ENCODE measurements at regions not wholly inside any gene's neighbourhood (a gene's known extent, or its start where the extent isn't known, plus 50 kb on each side); places are given as distances from the start of the nearest gene placed in this dataset.
"Not testable (repeated sequence)": the region's sequence is repeated elsewhere in the genome, so short reads cannot be mapped to it uniquely, and the experiment has no call there.

GRCh38 chr4:188904617-188905016, 765.4 kb downstream of the TRIML1 start:
- DNase-seq (ENCODE audit: low read depth in 4 of 4, low spot score in 3 of 4) = no peak

GRCh38 chr4:188905248-188905647, 766.0 kb downstream of the TRIML1 start:
- DNase-seq (ENCODE audit: low read depth in 4 of 4, low spot score in 3 of 4) = no peak

GRCh38 chr4:188911199-188911598, 772.0 kb downstream of the TRIML1 start:
- DNase-seq (ENCODE audit: low read depth in 4 of 4, low spot score in 3 of 4) = no peak

- DNase-seq (ENCODE audit: low read depth in 4 of 4, low spot score in 3 of 4) = no peak
Observed at GRCh38 chr4:188911707-188912106, 772.5 kb downstream of the TRIML1 start.

GRCh38 chr4:188915175-188915574, 775.9 kb downstream of the TRIML1 start:
- DNase-seq (ENCODE audit: low read depth in 4 of 4, low spot score in 3 of 4) = no peak

GRCh38 chr4:188918787-188919186, 779.5 kb downstream of the TRIML1 start:
- no peak for DNase-seq (ENCODE audit: low read depth in 4 of 4, low spot score in 3 of 4)

GRCh38 chr4:188930822-188931221, 791.6 kb downstream of the TRIML1 start:
- DNase-seq (ENCODE audit: low read depth in 4 of 4, low spot score in 3 of 4) = no peak

GRCh38 chr4:188934320-188934962, 795.2 kb downstream of the TRIML1 start:
- DNase-seq (ENCODE audit: low read depth in 4 of 4, low spot score in 3 of 4) = no peak

GRCh38 chr4:188941524-188942119, 802.4 kb downstream of the TRIML1 start:
- no peak for DNase-seq (ENCODE audit: low read depth in 4 of 4, low spot score in 3 of 4)

GRCh38 chr4:188942606-188943005, 803.4 kb downstream of the TRIML1 start:
- no peak for DNase-seq (ENCODE audit: low read depth in 4 of 4, low spot score in 3 of 4)

GRCh38 chr4:188949596-188949995, 810.4 kb downstream of the TRIML1 start:
- no peak for DNase-seq (ENCODE audit: low read depth in 4 of 4, low spot score in 3 of 4)

- DNase-seq (ENCODE audit: low read depth in 4 of 4, low spot score in 3 of 4) = no peak
Observed at GRCh38 chr4:188955066-188955465, 815.8 kb downstream of the TRIML1 start.

GRCh38 chr4:188956566-188956965, 817.3 kb downstream of the TRIML1 start:
- no peak for DNase-seq (ENCODE audit: low read depth in 4 of 4, low spot score in 3 of 4)

- no peak for DNase-seq (ENCODE audit: low read depth in 4 of 4, low spot score in 3 of 4)
Observed at GRCh38 chr4:188958346-188958745, 819.1 kb downstream of the TRIML1 start.

- no peak for DNase-seq (ENCODE audit: low read depth in 4 of 4, low spot score in 3 of 4)
Observed at GRCh38 chr4:188959424-188959823, 820.2 kb downstream of the TRIML1 start.

GRCh38 chr4:188960411-188961093, 821.3 kb downstream of the TRIML1 start:
- no peak for DNase-seq (ENCODE audit: low read depth in 4 of 4, low spot score in 3 of 4)

GRCh38 chr4:188971125-188971524, 831.9 kb downstream of the TRIML1 start:
- no peak for DNase-seq (ENCODE audit: low read depth in 4 of 4, low spot score in 3 of 4)

- DNase-seq (ENCODE audit: low read depth in 4 of 4, low spot score in 3 of 4) = no peak
Observed at GRCh38 chr4:188975271-188975670, 836.0 kb downstream of the TRIML1 start.

- peak in 2 of 4 donors; percentile 35 to 36 for DNase-seq (ENCODE audit: low read depth in 4 of 4, low spot score in 3 of 4)
Observed at GRCh38 chr4:188976644-188977115, 837.4 kb downstream of the TRIML1 start.

GRCh38 chr4:188977232-188977631, 838.0 kb downstream of the TRIML1 start:
- not testable (repeated sequence) for DNase-seq (ENCODE audit: low read depth in 4 of 4, low spot score in 3 of 4)

GRCh38 chr4:188984518-188984917, 845.3 kb downstream of the TRIML1 start:
- no peak for DNase-seq (ENCODE audit: low read depth in 4 of 4, low spot score in 3 of 4)

- no peak for DNase-seq (ENCODE audit: low read depth in 4 of 4, low spot score in 3 of 4)
Observed at GRCh38 chr4:188986271-188986689, 847.0 kb downstream of the TRIML1 start.
